ENCODE measurements at regions not wholly inside any gene's neighbourhood (a gene's known extent, or its start where the extent isn't known, plus 50 kb on each side); places are given as distances from the start of the nearest gene placed in this dataset.

GRCh38 chr5:8719796-8720195, 826.1 kb downstream of the SEMA5A start:
- 90 to 92% methylated on average over 7 of the region's 7 CpGs for WGBS, 2 donors
- no peak overlapping the region for H3K4me3 ChIP-seq
- no peaks in the 10 kb centered on the region for H3K36me3 ChIP-seq (ENCODE audit: low read depth, missing control alignments)
- no peaks in the 10 kb centered on the region for H3K27me3 ChIP-seq
- DNase-seq = no peak
- no peak overlapping the region for H3K27ac ChIP-seq
- intact Hi-C loops (cut with DNase I; ENCODE audit: low total_unique reads) = no loop called here
- no peaks in the 10 kb centered on the region for H3K4me1 ChIP-seq
- H3K9me3 ChIP-seq = no peaks in the 10 kb centered on the region
- no peak for TF ChIP-seq CTCF (IDR thresholded peaks at IDR 0.05)
- TF ChIP-seq POLR2A (IDR thresholded peaks at IDR 0.05) = no peak

- no peak overlapping the region for H3K4me3 ChIP-seq
- no peaks in the 10 kb centered on the region for H3K27me3 ChIP-seq
- intact Hi-C loops (cut with DNase I; ENCODE audit: low total_unique reads) = no loop called here
- H3K4me1 ChIP-seq = no peaks in the 10 kb centered on the region
- H3K9me3 ChIP-seq = no peaks in the 10 kb centered on the region
- no peak for TF ChIP-seq POLR2A (IDR thresholded peaks at IDR 0.05)
- TF ChIP-seq CTCF (IDR thresholded peaks at IDR 0.05) = no peak
- no peak overlapping the region for H3K27ac ChIP-seq
- no peak for DNase-seq
- no peaks in the 10 kb centered on the region for H3K36me3 ChIP-seq (ENCODE audit: low read depth, missing control alignments)
- WGBS, 2 donors = 51 to 57% methylated on average over 5 of the region's 5 CpGs
These were observed 825.4 kb downstream of the SEMA5A start for GRCh38 chr5:8720506-8720905.

GRCh38 chr5:8721536-8721935, 824.3 kb downstream of the SEMA5A start:
- Histone ChIP-seq H3K27me3 (no peaks in the 10 kb centered on the region), H3K9me3 (no peaks in the 10 kb centered on the region), H3K4me3 (no peak overlapping the region), H3K27ac (no peak overlapping the region), H3K36me3 (ENCODE audit: low read depth, missing control alignments) (no peaks in the 10 kb centered on the region), H3K4me1 (no peaks in the 10 kb centered on the region)
- intact Hi-C loops (cut with DNase I; ENCODE audit: low total_unique reads) = no loop called here
- no peak for TF ChIP-seq POLR2A (IDR thresholded peaks at IDR 0.05)
- DNase-seq = no peak
- WGBS, 2 donors = 90 to 97% methylated on average over 1 of the region's 1 CpG

GRCh38 chr5:8726383-8727036, 819.4 kb downstream of the SEMA5A start:
- H3K9me3 ChIP-seq = no peaks in the 10 kb centered on the region
- no peaks in the 10 kb centered on the region for H3K4me1 ChIP-seq
- H3K27me3 ChIP-seq = no peaks in the 10 kb centered on the region
- WGBS, 2 donors = 76 to 78% methylated on average over 11 of the region's 11 CpGs
- no peak overlapping the region for H3K27ac ChIP-seq
- H3K4me3 ChIP-seq = no peak overlapping the region
- intact Hi-C loops (cut with DNase I; ENCODE audit: low total_unique reads) = no loop called here
- TF ChIP-seq CTCF (IDR thresholded peaks at IDR 0.05) (no peak), POLR2A (IDR thresholded peaks at IDR 0.05) (no peak)
- DNase-seq = no peak
- H3K36me3 ChIP-seq (ENCODE audit: low read depth, missing control alignments) = no peaks in the 10 kb centered on the region

GRCh38 chr5:8727396-8727795, 818.5 kb downstream of the SEMA5A start:
- intact Hi-C loops (cut with DNase I; ENCODE audit: low total_unique reads) = no loop called here
- Histone ChIP-seq H3K9me3 (no peaks in the 10 kb centered on the region), H3K27ac (no peak overlapping the region), H3K36me3 (ENCODE audit: low read depth, missing control alignments) (no peaks in the 10 kb centered on the region), H3K27me3 (no peaks in the 10 kb centered on the region), H3K4me1 (no peaks in the 10 kb centered on the region), H3K4me3 (no peak overlapping the region)
- DNase-seq = no peak
- TF ChIP-seq POLR2A (IDR thresholded peaks at IDR 0.05) (no peak), CTCF (IDR thresholded peaks at IDR 0.05) (no peak)
- whole genome bisulfite sequencing, 2 donors = 80% methylated on average over 4 of the region's 4 CpGs
